Testis (tissue), 2 donors: ENCODE measurements at regions not wholly inside any gene's neighbourhood (a gene's known extent, or its start where the extent isn't known, plus 50 kb on each side); places are given as distances from the start of the nearest gene placed in this dataset.

Source experiments
- CTCF ChIP-seq, 3 experiments: fragments of 450-650 bp in 2 of 3; fragments of 200-600 bp in 1 of 3; sonication (generic) in 1 of 3; IDR thresholded peaks; one replicate each; pipeline ENCODE4 v1.5.1; 2016 to 2019; ENCODE audit warnings: antibody characterized with exemption in 3 of 3, mild to moderate bottlenecking in 2 of 3, moderate library complexity in 1 of 3
- POLR2A ChIP-seq: fragments of 450-650 bp; IDR thresholded peaks from one replicate; pipeline ENCODE4 v1.6.1; 2017; ENCODE audit warnings: antibody characterized with exemption, mild to moderate bottlenecking, moderate library complexity

DNA sequence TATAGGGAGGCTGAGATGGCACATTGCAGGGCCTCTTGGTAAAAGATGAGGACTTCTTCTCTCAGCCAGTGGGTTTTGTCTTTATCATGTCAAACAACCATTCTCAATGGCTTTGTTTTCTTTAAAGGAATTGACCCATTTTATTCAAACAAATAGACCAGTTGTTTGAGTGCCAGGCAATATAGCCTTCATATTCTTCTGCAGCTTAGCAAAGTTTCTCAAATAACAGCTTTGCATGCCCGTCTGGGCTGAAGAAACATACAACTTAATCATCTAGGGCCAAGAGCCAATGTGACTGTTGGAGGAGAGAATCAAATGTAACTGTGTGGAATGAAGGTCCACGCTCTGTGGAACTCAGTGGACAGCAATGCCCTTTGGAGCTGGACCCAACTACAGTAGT, 57.4 kb upstream of the ADRA1B start:
- no peak for TF ChIP-seq CTCF (IDR thresholded peaks at IDR 0.05)
- TF ChIP-seq POLR2A, result no peak
